Keratinocyte (primary cell): ENCODE measurements at regions not wholly inside any gene's neighbourhood (a gene's known extent, or its start where the extent isn't known, plus 50 kb on each side); places are given as distances from the start of the nearest gene placed in this dataset.

ENCODE experiments used
- DNase-seq: peaks from one replicate; pipeline ENCODE4 v3.0.0-alpha.2; 2011; ENCODE audit warnings: low read depth, missing footprints, low spot score
- FAIRE-seq: peaks from 2 replicates; lab custom pipeline; 2011; peaks lifted over from hg19 to GRCh38; lab: Jason Lieb, UNC
- H2AFZ ChIP-seq: 2 replicates; pipeline ENCODE4 v1.6.0; 2012; ENCODE audit warnings: low read length, control low read depth, inconsistent platforms; ENCODE audit not compliant: control insufficient read depth
- H3K27ac ChIP-seq: 2 replicates; pipeline ENCODE4 v1.5.1; 2011; ENCODE audit warnings: low read length; ENCODE audit not compliant: control insufficient read depth, insufficient read depth
- H3K27me3 ChIP-seq: 3 replicates; pipeline ENCODE4 v1.6.0; 2011; ENCODE audit warnings: low read length; ENCODE audit not compliant: control insufficient read depth, insufficient read depth; ENCODE audit errors: extremely low read depth
- H3K36me3 ChIP-seq, 2 experiments: 2 replicates in 1 of 2; 3 replicates in 1 of 2; pipeline ENCODE4 v1.5.1; 2011; ENCODE audit warnings: low read length in 2 of 2, mild to moderate bottlenecking in 1 of 2; ENCODE audit not compliant: control insufficient read depth in 2 of 2, insufficient read depth in 2 of 2; ENCODE audit errors: extremely low read depth in 1 of 2
- H3K4me1 ChIP-seq: 3 replicates; pipeline ENCODE4 v1.5.1; 2011; ENCODE audit warnings: low read length; ENCODE audit not compliant: control insufficient read depth, insufficient read depth; ENCODE audit errors: extremely low read depth
- H3K4me2 ChIP-seq: 3 replicates; pipeline ENCODE4 v1.6.0; 2011; ENCODE audit warnings: low read depth, low read length; ENCODE audit not compliant: control insufficient read depth, insufficient read depth; ENCODE audit errors: extremely low read depth
- H3K4me3 ChIP-seq, 3 experiments: fragments of 200-600 bp in 1 of 3; sonication (generic) in 1 of 3; 2 replicates in 2 of 3; 3 replicates in 1 of 3; pipeline ENCODE4 v1.5.1; 2011 to 2016; ENCODE audit warnings: low read length in 3 of 3, mild to moderate bottlenecking in 3 of 3, control low read depth in 2 of 3, inconsistent platforms in 1 of 3, low read depth in 1 of 3, mixed read lengths in 1 of 3, mixed run types in 1 of 3, moderate library complexity in 1 of 3; ENCODE audit not compliant: control insufficient read depth in 2 of 3, insufficient read depth in 2 of 3; ENCODE audit errors: extremely low read depth in 1 of 3
- H3K79me2 ChIP-seq: 2 replicates; pipeline ENCODE4 v1.6.0; 2012; ENCODE audit warnings: low read length; ENCODE audit not compliant: control insufficient read depth, insufficient read depth
- H3K9ac ChIP-seq: 3 replicates; pipeline ENCODE4 v1.6.0; 2011; ENCODE audit warnings: low read length; ENCODE audit not compliant: control insufficient read depth, insufficient read depth; ENCODE audit errors: extremely low read depth
- H3K9me1 ChIP-seq: 3 replicates; pipeline ENCODE4 v1.6.0; 2011; ENCODE audit warnings: low read length; ENCODE audit not compliant: control insufficient read depth, insufficient read depth; ENCODE audit errors: extremely low read depth
- H3K9me3 ChIP-seq: 2 replicates; pipeline ENCODE4 v1.5.1; 2012; ENCODE audit warnings: low read depth, low read length; ENCODE audit not compliant: control insufficient read depth
- H4K20me1 ChIP-seq: 3 replicates; pipeline ENCODE4 v1.6.0; 2011; ENCODE audit warnings: low read length; ENCODE audit not compliant: control insufficient read depth, insufficient read depth; ENCODE audit errors: extremely low read depth
- EZH2 ChIP-seq: IDR thresholded peaks from one replicate; pipeline ENCODE4 v1.6.1; 2012; ENCODE audit warnings: inconsistent platforms, mild to moderate bottlenecking, low read length, moderate library complexity
- dilution Hi-C: fragments of 300-500 bp; cut with MboI; formaldehyde crosslinking; loops from one replicate; pipeline ENCODE4 v1.7.0; 2020; ENCODE audit warnings: low sequenced_read_pairs; ENCODE audit not compliant: extremely low pct_ligation_motif_present
- TF ChIP-seq, protein P1 (sequence below), 3 experiments: IDR thresholded peaks in 1 of 3; conservative IDR thresholded peaks in 1 of 3; optimal IDR thresholded peaks in 1 of 3; 2 replicates in 2 of 3; 3 replicates in 1 of 3; pipeline versions ENCODE3 to v1.5.1; 2011; ENCODE audit warnings: low read length in 3 of 3, mild to moderate bottlenecking in 3 of 3, moderate library complexity in 2 of 3, control low read depth in 1 of 3, inconsistent platforms in 1 of 3; ENCODE audit not compliant: insufficient read depth in 2 of 3; ENCODE audit errors: extremely low read depth in 1 of 3

DNA sequence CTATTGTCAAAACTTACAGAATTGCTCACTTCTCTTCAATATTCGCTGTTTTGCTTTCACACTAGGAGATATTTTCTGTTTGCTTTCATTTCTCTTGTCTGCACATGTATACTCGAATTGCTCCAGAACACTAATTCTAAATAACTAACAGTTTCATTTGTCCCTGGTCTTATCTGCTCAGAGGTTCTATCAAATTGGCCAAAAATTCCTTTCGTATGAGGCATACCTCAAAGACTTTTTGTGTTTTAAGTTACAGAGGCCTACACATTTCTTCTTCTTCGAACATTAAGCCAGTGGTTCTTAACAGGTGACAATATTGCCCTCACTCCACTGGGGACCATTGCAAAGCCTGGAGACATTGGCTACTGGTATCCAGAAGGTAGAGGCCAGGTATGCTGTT, 1314.6 kb downstream of the EFNB2 start:
- H3K36me3 ChIP-seq, result no peaks in the 10 kb centered on the region
- no peak overlapping the region for H3K4me2 ChIP-seq
- H3K9ac ChIP-seq, result no peak overlapping the region
- H3K79me2 ChIP-seq, result no peaks in the 10 kb centered on the region
- DNase-seq, result no peak
- dilution Hi-C loops, result no loop called here
- H3K4me1 ChIP-seq, result no peaks in the 10 kb centered on the region
- H3K4me3 ChIP-seq, result no peak overlapping the region
- TF ChIP-seq, protein P1, sequence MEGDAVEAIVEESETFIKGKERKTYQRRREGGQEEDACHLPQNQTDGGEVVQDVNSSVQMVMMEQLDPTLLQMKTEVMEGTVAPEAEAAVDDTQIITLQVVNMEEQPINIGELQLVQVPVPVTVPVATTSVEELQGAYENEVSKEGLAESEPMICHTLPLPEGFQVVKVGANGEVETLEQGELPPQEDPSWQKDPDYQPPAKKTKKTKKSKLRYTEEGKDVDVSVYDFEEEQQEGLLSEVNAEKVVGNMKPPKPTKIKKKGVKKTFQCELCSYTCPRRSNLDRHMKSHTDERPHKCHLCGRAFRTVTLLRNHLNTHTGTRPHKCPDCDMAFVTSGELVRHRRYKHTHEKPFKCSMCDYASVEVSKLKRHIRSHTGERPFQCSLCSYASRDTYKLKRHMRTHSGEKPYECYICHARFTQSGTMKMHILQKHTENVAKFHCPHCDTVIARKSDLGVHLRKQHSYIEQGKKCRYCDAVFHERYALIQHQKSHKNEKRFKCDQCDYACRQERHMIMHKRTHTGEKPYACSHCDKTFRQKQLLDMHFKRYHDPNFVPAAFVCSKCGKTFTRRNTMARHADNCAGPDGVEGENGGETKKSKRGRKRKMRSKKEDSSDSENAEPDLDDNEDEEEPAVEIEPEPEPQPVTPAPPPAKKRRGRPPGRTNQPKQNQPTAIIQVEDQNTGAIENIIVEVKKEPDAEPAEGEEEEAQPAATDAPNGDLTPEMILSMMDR (optimal IDR thresholded peaks at IDR 0.05 in 1 of 3, IDR thresholded peaks at IDR 0.05 in 1 of 3, conservative IDR thresholded peaks at IDR 0.05 in 1 of 3; ENCODE audit: extremely low read depth in 1 of 3, insufficient read depth in 2 of 3, low read length in 3 of 3), result no peak
- no peak for TF ChIP-seq EZH2
- no peak overlapping the region for H2AFZ ChIP-seq
- no peaks in the 10 kb centered on the region for H3K9me3 ChIP-seq
- FAIRE-seq, result no peak
- no peaks in the 10 kb centered on the region for H3K9me1 ChIP-seq
- H4K20me1 ChIP-seq, result no peaks in the 10 kb centered on the region
- no peaks in the 10 kb centered on the region for H3K27me3 ChIP-seq
- H3K27ac ChIP-seq, result no peak overlapping the region

DNA sequence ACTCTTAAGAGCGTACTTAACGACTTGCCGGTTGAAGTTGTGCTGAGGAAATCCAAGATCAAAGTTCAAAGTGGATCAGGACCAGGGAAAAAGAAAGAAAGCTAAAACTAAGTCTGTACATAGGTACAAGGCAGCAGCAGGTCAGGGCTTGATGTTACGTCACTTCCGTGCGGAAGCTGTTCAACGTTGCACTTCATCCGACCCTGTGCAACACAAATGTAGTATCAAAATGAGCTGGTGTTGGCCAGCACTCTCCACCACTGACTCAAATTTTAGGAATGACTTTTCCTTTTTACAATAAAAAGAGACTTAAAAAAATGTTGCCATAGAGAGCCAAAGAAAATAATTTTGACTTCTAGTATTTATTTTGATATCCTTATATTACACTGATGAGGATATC, 1315.4 kb downstream of the EFNB2 start:
- Histone ChIP-seq H3K4me2 (no peak overlapping the region), H3K27ac (no peak overlapping the region), H3K79me2 (no peaks in the 10 kb centered on the region), H3K4me1 (no peaks in the 10 kb centered on the region), H2AFZ (no peak overlapping the region), H3K9me3 (no peaks in the 10 kb centered on the region), H3K27me3 (no peaks in the 10 kb centered on the region), H4K20me1 (no peaks in the 10 kb centered on the region), H3K4me3 (no peak overlapping the region), H3K9me1 (no peaks in the 10 kb centered on the region), H3K36me3 (no peaks in the 10 kb centered on the region), H3K9ac (no peak overlapping the region)
- TF ChIP-seq, protein P1 (optimal IDR thresholded peaks at IDR 0.05 in 1 of 3, IDR thresholded peaks at IDR 0.05 in 1 of 3, conservative IDR thresholded peaks at IDR 0.05 in 1 of 3; ENCODE audit: extremely low read depth in 1 of 3, insufficient read depth in 2 of 3, low read length in 3 of 3), result no peak
- no peak for TF ChIP-seq EZH2
- FAIRE-seq (no peak), DNase-seq (no peak)
- dilution Hi-C loops, result no loop called here
